Epithelial cell of proximal tubule (primary cell): ENCODE measurements at regions not wholly inside any gene's neighbourhood (a gene's known extent, or its start where the extent isn't known, plus 50 kb on each side); places are given as distances from the start of the nearest gene placed in this dataset.

Experiments used
- DNase-seq: peaks from one replicate; pipeline ENCODE4 v3.0.0-alpha.2; 2011; ENCODE audit warnings: low read depth
- H3K4me3 ChIP-seq: 2 replicates; pipeline ENCODE4 v1.5.1; 2011; ENCODE audit warnings: low read depth, mild to moderate bottlenecking, low read length
- CTCF ChIP-seq: conservative IDR thresholded peaks from 2 replicates; pipeline ENCODE4 v1.5.1; 2012; ENCODE audit warnings: low read depth, mild to moderate bottlenecking, low read length

GRCh38 chr1:177511036-177511435 is 340.3 kb downstream of the BRINP2 start:
- DNase-seq: no peak
- TF ChIP-seq CTCF: no peak

DNA sequence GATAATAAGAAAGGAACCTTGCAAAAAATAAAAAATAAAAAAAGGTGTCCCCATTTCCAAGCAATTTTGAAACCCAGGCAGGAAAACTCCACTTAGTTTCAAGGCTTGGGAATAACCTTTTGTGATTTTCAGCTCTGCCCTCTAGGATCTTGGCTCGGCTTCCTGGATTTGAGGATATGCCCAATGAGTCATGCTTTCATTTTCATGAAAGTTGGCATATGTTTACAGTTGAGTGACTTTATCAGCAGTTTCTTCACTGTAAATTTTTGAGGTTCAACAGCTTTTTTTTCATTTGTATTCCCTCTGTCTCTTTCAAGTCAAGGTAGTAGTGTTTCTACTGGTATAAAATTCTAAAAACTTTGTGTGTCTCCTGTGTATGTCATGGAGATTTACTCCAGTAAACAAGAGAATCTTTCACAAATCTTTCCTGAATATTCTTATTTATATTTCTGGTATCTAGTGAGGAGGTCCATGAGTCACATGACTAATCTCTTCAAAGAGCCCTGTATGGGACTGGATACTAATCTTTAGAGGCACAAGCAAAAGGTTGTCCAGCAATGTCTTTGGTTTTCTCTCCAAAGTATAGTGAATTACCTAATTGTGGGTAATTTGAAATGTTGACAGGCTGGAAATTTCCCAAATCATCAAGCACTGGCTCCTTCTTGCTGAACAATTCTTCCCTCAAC is 335.3 kb downstream of the BRINP2 start:
- TF ChIP-seq CTCF: no peak
- H3K4me3 ChIP-seq: no peak overlapping the region
- no peak for DNase-seq

More at GRCh38 chr1:177511036-177511435, 340.3 kb downstream of the BRINP2 start:
- no peak overlapping the region for H3K4me3 ChIP-seq

- TF ChIP-seq CTCF: peak; percentile 37
- DNase-seq: no peak
- no peak overlapping the region for H3K4me3 ChIP-seq
Measured at GRCh38 chr1:177495878-177496277, 325.1 kb downstream of the BRINP2 start.

GRCh38 chr1:177490786-177491185 is 320.0 kb downstream of the BRINP2 start:
- TF ChIP-seq CTCF: no peak
- no peak overlapping the region for H3K4me3 ChIP-seq
- DNase-seq: no peak

DNA sequence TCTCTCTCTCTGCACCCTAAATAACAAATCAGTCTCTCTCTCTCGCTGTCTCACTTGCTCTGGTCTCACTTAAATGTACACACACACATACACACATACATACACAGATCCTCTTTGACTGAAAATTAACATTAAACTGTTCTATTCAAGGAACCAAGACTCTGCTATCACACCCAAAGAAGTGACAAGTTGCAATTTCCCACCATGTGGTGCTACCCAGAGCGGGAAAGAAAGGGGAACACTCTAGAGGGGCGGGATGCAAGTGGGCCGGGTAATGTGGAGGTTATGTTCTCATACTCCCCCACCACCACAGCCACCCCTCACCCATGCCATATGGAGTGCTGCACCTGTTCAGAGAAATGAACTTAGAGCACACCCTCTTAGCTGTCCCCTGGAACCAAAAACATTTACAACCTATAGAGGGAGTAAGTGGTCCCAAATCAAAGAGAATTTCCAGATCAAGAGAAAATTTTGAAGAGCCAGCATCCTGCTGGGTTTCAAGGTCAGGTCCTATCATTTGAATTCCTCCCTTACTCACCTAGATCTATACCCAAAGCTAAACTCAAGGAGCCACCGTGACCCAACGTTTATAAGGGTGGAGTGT is 319.4 kb downstream of the BRINP2 start:
- no peak for TF ChIP-seq CTCF
- H3K4me3 ChIP-seq: no peak overlapping the region
- DNase-seq: no peak

DNA sequence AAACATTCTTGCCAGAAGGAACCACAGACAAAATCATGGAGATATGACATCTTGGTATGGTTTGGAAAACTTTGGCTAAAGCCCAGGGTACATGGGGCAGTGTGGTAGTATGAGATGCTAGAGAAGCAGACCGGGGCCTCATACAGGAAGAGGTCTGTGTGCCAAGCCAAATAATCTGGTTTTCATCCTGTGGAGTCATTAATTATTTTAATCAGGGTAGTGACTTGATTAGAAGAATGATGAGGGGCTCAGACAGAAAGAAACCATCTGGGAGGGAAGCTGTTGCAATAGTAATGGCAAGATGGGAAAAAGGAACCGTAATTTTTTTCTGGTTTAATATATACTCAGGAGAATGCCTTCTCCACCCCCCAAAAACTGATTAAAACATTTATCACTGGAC is 318.0 kb downstream of the BRINP2 start:
- DNase-seq: no peak
- TF ChIP-seq CTCF: no peak
- no peak overlapping the region for H3K4me3 ChIP-seq

DNA sequence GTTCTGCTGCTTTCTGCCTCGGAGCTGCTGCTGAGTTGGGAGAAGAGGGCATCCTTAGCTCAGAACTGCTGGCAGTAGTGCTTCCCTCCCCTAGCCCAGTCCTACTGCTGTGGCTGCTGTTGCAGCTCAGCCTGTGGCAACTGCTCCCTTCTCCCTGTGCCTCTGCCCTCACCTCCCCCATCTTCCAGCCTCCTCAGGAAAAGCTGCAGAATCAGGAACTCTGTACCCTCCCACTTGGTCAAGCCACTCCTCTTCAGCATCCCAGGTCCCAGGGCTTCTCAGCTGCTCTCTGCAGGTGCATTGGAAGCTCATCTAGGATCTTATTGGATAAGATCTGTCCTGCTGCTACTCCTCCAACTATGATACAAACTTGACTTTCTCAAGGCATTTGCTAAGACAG is 316.7 kb downstream of the BRINP2 start:
- no peak for DNase-seq
- TF ChIP-seq CTCF: no peak
- H3K4me3 ChIP-seq: no peak overlapping the region
